IMR-90 (cell line): ENCODE measurements at regions not wholly inside any gene's neighbourhood (a gene's known extent, or its start where the extent isn't known, plus 50 kb on each side); places are given as distances from the start of the nearest gene placed in this dataset.

Source experiments
- ATAC-seq: fragments of 200-7000 bp; cut with Tn5 transposase; 2 replicates; pipeline ENCODE4 v1.9.1; 2020; ENCODE audit warnings: low read depth, mild to moderate bottlenecking, moderate library complexity
- BruUV-seq: library from RNA; stranded (reverse); fragments of 400-500 nt; replicated peaks from 2 replicates; lab custom pipeline; 2021; lab: Mats Ljungman, UMichigan
- CTCF ChIA-PET: fragments of 300-600 bp; formaldehyde crosslinking; extraction: SDS; loops from one replicate; lab custom pipeline; 2021; ENCODE audit warnings: antibody characterized with exemption; lab: Yijun Ruan, JAX
- POLR2A ChIA-PET: fragments of 300-600 bp; sonication (Branson Sonifier 250); formaldehyde crosslinking; loops from one replicate; lab custom pipeline; 2022; ENCODE audit warnings: antibody characterized with exemption; ENCODE audit not compliant: unreplicated experiment; lab: Charles Lee
- DNase-seq: peaks from one replicate; pipeline ENCODE4 v3.0.0; 2013
- H2AFZ ChIP-seq: replicated peaks from 2 replicates; pipeline ENCODE3; 2013; ENCODE audit warnings: low read length, mild to moderate bottlenecking; ENCODE audit not compliant: poor library complexity
- H2AK5ac ChIP-seq: 2 replicates; pipeline ENCODE4 v1.6.1; 2013; ENCODE audit warnings: low read depth, low read length, inconsistent platforms
- H2AK9ac ChIP-seq: replicated peaks from 2 replicates; pipeline ENCODE3; 2013; ENCODE audit warnings: mild to moderate bottlenecking, low read depth, low read length, moderate library complexity; ENCODE audit not compliant: poor library complexity
- H2BK120ac ChIP-seq: 2 replicates; pipeline ENCODE4 v1.6.1; 2013; ENCODE audit warnings: low read depth, low read length, inconsistent platforms
- H2BK15ac ChIP-seq: 3 replicates; pipeline ENCODE4 v1.6.1; 2013; ENCODE audit warnings: low read depth, low read length, inconsistent platforms
- H2BK20ac ChIP-seq: 2 replicates; pipeline ENCODE4 v1.6.1; 2013; ENCODE audit warnings: low read depth, mild to moderate bottlenecking, inconsistent platforms, low read length, moderate library complexity
- H2BK5ac ChIP-seq: 2 replicates; pipeline ENCODE4 v1.6.1; 2013; ENCODE audit warnings: mild to moderate bottlenecking, low read depth, low read length, inconsistent platforms; ENCODE audit not compliant: poor library complexity, severe bottlenecking
- H3K14ac ChIP-seq: replicated peaks from 2 replicates; pipeline ENCODE4 v1.6.1; 2013; ENCODE audit warnings: low read depth, low read length, inconsistent platforms
- H3K18ac ChIP-seq: 2 replicates; pipeline ENCODE4 v1.6.1; 2013; ENCODE audit warnings: low read depth, low read length, control low read depth
- H3K23ac ChIP-seq: 2 replicates; pipeline ENCODE4 v1.6.1; 2013; ENCODE audit warnings: low read depth, low read length, inconsistent platforms
- H3K27ac ChIP-seq: 2 replicates; pipeline ENCODE4 v1.5.1; 2013; ENCODE audit warnings: mild to moderate bottlenecking, control low read depth, low read length; ENCODE audit not compliant: insufficient read depth
- H3K27me3 ChIP-seq: 2 replicates; pipeline ENCODE4 v1.6.1; 2013; ENCODE audit warnings: low read length; ENCODE audit not compliant: control insufficient read depth, insufficient read depth
- H3K36me3 ChIP-seq: 2 replicates; pipeline ENCODE4 v1.6.1; 2013; ENCODE audit warnings: low read length, mixed read lengths; ENCODE audit not compliant: control insufficient read depth, insufficient read depth
- H3K4ac ChIP-seq: 2 replicates; pipeline ENCODE4 v1.6.1; 2013; ENCODE audit warnings: low read depth, low read length, inconsistent platforms
- H3K4me1 ChIP-seq: 2 replicates; pipeline ENCODE4 v1.6.1; 2013; ENCODE audit warnings: low read length, mixed read lengths; ENCODE audit not compliant: control insufficient read depth, insufficient read depth
- H3K4me2 ChIP-seq: 2 replicates; pipeline ENCODE4 v1.6.1; 2013; ENCODE audit warnings: low read depth, mild to moderate bottlenecking, control low read depth, low read length, moderate library complexity
- H3K4me3 ChIP-seq: 2 replicates; pipeline ENCODE4 v1.5.1; 2013; ENCODE audit warnings: low read depth, mild to moderate bottlenecking, control low read depth, low read length, moderate library complexity; ENCODE audit not compliant: insufficient read depth
- H3K56ac ChIP-seq: 2 replicates; pipeline ENCODE4 v1.6.1; 2013; ENCODE audit warnings: low read length, inconsistent platforms; ENCODE audit not compliant: insufficient read depth; ENCODE audit errors: extremely low read depth
- H3K79me1 ChIP-seq, 2 experiments: 2 replicates each; pipeline ENCODE4 v1.6.1; 2013; ENCODE audit warnings: low read length in 2 of 2, inconsistent platforms in 1 of 2, low read depth in 1 of 2
- H3K9ac ChIP-seq: 2 replicates; pipeline ENCODE4 v1.6.1; 2013; ENCODE audit warnings: low read depth, low read length, control low read depth
- H3K9me1 ChIP-seq: 2 replicates; pipeline ENCODE4 v1.6.1; 2013; ENCODE audit warnings: low read length, inconsistent platforms; ENCODE audit not compliant: insufficient read depth
- H3K9me3 ChIP-seq: 2 replicates; pipeline ENCODE4 v1.6.1; 2013; ENCODE audit warnings: low read length; ENCODE audit not compliant: control insufficient read depth, insufficient read depth
- H4K20me1 ChIP-seq: 2 replicates; pipeline ENCODE4 v1.6.1; 2013; ENCODE audit warnings: low read length, inconsistent platforms; ENCODE audit not compliant: insufficient read depth
- H4K5ac ChIP-seq: 2 replicates; pipeline ENCODE4 v1.6.1; 2013; ENCODE audit warnings: mild to moderate bottlenecking, low read depth, low read length, control low read depth
- H4K8ac ChIP-seq, 2 experiments: 2 replicates each; pipeline ENCODE4 v1.6.1; 2013; ENCODE audit warnings: low read depth in 2 of 2, low read length in 2 of 2, control low read depth in 1 of 2, inconsistent platforms in 1 of 2
- H4K91ac ChIP-seq: 2 replicates; pipeline ENCODE4 v1.6.1; 2013; ENCODE audit warnings: low read depth, low read length, inconsistent platforms; ENCODE audit not compliant: insufficient read depth
- BHLHE40 ChIP-seq: fragments of 150-350 bp; IDR thresholded peaks from 2 replicates; pipeline ENCODE4 v1.6.1; 2016; ENCODE audit warnings: mild to moderate bottlenecking, low read depth, low read length
- CEBPB ChIP-seq: IDR thresholded peaks from 2 replicates; pipeline ENCODE4 v1.6.1; 2012; ENCODE audit warnings: low read depth, low read length, improper control_type of control experiment
- CHD1 ChIP-seq: IDR thresholded peaks from 2 replicates; pipeline ENCODE4 v1.6.1; 2012; ENCODE audit warnings: low read depth, low read length, improper control_type of control experiment
- CTCF ChIP-seq: conservative IDR thresholded peaks from 2 replicates; pipeline ENCODE4 v1.5.1; 2012; ENCODE audit warnings: mild to moderate bottlenecking, low read depth, low read length, improper control_type of control experiment
- ELK1 ChIP-seq: fragments of 150-350 bp; IDR thresholded peaks from 2 replicates; pipeline ENCODE4 v1.6.1; 2016; ENCODE audit warnings: low read depth, mild to moderate bottlenecking, low read length, moderate library complexity, borderline replicate concordance
- FOS ChIP-seq: fragments of 150-350 bp; IDR thresholded peaks from 2 replicates; pipeline ENCODE4 v1.6.1; 2016; ENCODE audit warnings: low read depth, low read length
- MAFK ChIP-seq: IDR thresholded peaks from 2 replicates; pipeline ENCODE4 v1.6.1; 2012; ENCODE audit warnings: low read depth, low read length, improper control_type of control experiment
- MAZ ChIP-seq: IDR thresholded peaks from 2 replicates; pipeline ENCODE4 v1.6.1; 2012; ENCODE audit warnings: low read depth, mild to moderate bottlenecking, low read length, improper control_type of control experiment, moderate library complexity, borderline replicate concordance
- MXI1 ChIP-seq: IDR thresholded peaks from 2 replicates; pipeline ENCODE4 v1.6.1; 2012; ENCODE audit warnings: low read depth, mild to moderate bottlenecking, low read length, moderate library complexity, borderline replicate concordance
- NFE2L2 ChIP-seq: fragments of 150-350 bp; IDR thresholded peaks from 2 replicates; pipeline ENCODE4 v1.6.1; 2016; ENCODE audit warnings: low read depth, mild to moderate bottlenecking, low read length
- POLR2A ChIP-seq: IDR thresholded peaks from 2 replicates; pipeline ENCODE4 v1.6.1; 2012; ENCODE audit warnings: mild to moderate bottlenecking, low read depth, low read length
- RAD21 ChIP-seq: IDR thresholded peaks from 2 replicates; pipeline ENCODE4 v1.6.1; 2012; ENCODE audit warnings: low read length, improper control_type of control experiment
- RCOR1 ChIP-seq: IDR thresholded peaks from 2 replicates; pipeline ENCODE4 v1.6.1; 2012; ENCODE audit warnings: mild to moderate bottlenecking, low read length, improper control_type of control experiment; ENCODE audit not compliant: insufficient replicate concordance
- RFX5 ChIP-seq: IDR thresholded peaks from 2 replicates; pipeline ENCODE4 v1.8.0; 2012; ENCODE audit warnings: low read depth, mild to moderate bottlenecking, low read length, moderate library complexity
- SMC3 ChIP-seq: fragments of 150-350 bp; IDR thresholded peaks from 2 replicates; pipeline ENCODE4 v1.6.1; 2016; ENCODE audit warnings: low read depth, mild to moderate bottlenecking, antibody characterized with exemption, low read length, moderate library complexity
- USF2 ChIP-seq: fragments of 150-350 bp; IDR thresholded peaks from 2 replicates; pipeline ENCODE4 v1.6.1; 2017; ENCODE audit warnings: mild to moderate bottlenecking, antibody characterized with exemption, low read length, low read depth
- WGBS, 2 experiments: methylation state at CpG; one replicate each; pipeline versions ENCODE4 v1.1.5 to v1.1.7; 2013; ENCODE audit warnings: missing lambda C conversion rate in 2 of 2; ENCODE audit not compliant: insufficient read length in 1 of 2; ENCODE audit errors: extremely low coverage in 2 of 2; 5-methylcytosine and 5-hydroxymethylcytosine counted together
- dilution Hi-C: fragments of 300-500 bp; cut with HindIII; formaldehyde crosslinking; loops from one replicate; pipeline ENCODE4 v1.14.3; 2018; ENCODE audit warnings: low sequenced_read_pairs; ENCODE audit not compliant: unreplicated experiment
- in situ Hi-C: fragments of 300-500 bp; cut with MboI; formaldehyde crosslinking; loops from 3 replicates; pipeline ENCODE4 v1.14.3; 2019; ENCODE audit warnings: low sequenced_read_pairs, inconsistent platforms, mixed read lengths
- intact Hi-C: fragments of 100-400 bp; cut with micrococcal nuclease; formaldehyde crosslinking; loops from 2 replicates; pipeline ENCODE4 v1.10.0; 2022

GRCh38 chr12:42982828-42983227 is 393.3 kb upstream of the PRICKLE1 start:
- H3K4me1 ChIP-seq, result peaks cover 2% of the 10 kb centered on the region; the same call in 1 of the 2 replicates
- no peak overlapping the region for H3K14ac ChIP-seq
- H3K56ac ChIP-seq, result no peak overlapping the region
- no peaks in the 10 kb centered on the region; the same call in 1 of the 2 replicates for H3K9me1 ChIP-seq
- no peak overlapping the region for H3K27ac ChIP-seq
- no peak for ATAC-seq
- H3K4me2 ChIP-seq, result no peak overlapping the region
- H3K18ac ChIP-seq, result no peak overlapping the region
- in situ Hi-C loops (no loop called here), dilution Hi-C loops (no loop called here), intact Hi-C loops (no loop called here)
- no peaks in the 10 kb centered on the region for H3K36me3 ChIP-seq
- no peak overlapping the region for H2AK9ac ChIP-seq
- no peak overlapping the region for H4K91ac ChIP-seq
- H3K27me3 ChIP-seq, result peaks cover 2% of the 10 kb centered on the region; the same call in 1 of the 2 replicates
- H3K9ac ChIP-seq, result no peak overlapping the region
- H3K4me3 ChIP-seq, result no peak overlapping the region
- H3K9me3 ChIP-seq, result no peaks in the 10 kb centered on the region
- no peak overlapping the region for H4K5ac ChIP-seq
- DNase-seq, result no peak
- WGBS, 2 experiments, result no CpG with 5 or more reads among the region's 4 CpGs
- no peak overlapping the region for H2BK15ac ChIP-seq
- H3K4ac ChIP-seq, result no peak overlapping the region
- TF ChIP-seq ELK1, result no peak
- no peak for TF ChIP-seq CEBPB
- no peak for TF ChIP-seq CTCF
- no peak for TF ChIP-seq CHD1
- TF ChIP-seq NFE2L2, result no peak
- no peak for TF ChIP-seq RFX5
- TF ChIP-seq MAFK, result no peak
- TF ChIP-seq POLR2A, result no peak
- TF ChIP-seq BHLHE40, result no peak
- TF ChIP-seq USF2, result no peak
- TF ChIP-seq RCOR1, result no peak
- TF ChIP-seq SMC3, result no peak
- TF ChIP-seq MAZ, result no peak
- no peak for TF ChIP-seq MXI1
- no peak for TF ChIP-seq RAD21
- TF ChIP-seq FOS, result no peak
- BruUV-seq, result no TSS peak
- no peak overlapping the region for H3K23ac ChIP-seq
- no peaks in the 10 kb centered on the region for H3K79me1 ChIP-seq
- no peaks in the 10 kb centered on the region for H4K20me1 ChIP-seq
- H2AK5ac ChIP-seq, result no peak overlapping the region
- H4K8ac ChIP-seq, result no peak overlapping the region
- CTCF ChIA-PET, result no interaction called here
- 0 out of 2 replicates have a peak overlapping the region, but pooled peaks have one; percentile 12 for H2BK20ac ChIP-seq
- H2AFZ ChIP-seq, result no peak overlapping the region
- no peak overlapping the region for H2BK5ac ChIP-seq
- POLR2A ChIA-PET, result no interaction called here
- no peak overlapping the region for H2BK120ac ChIP-seq
